ENCODE measurements at regions not wholly inside any gene's neighbourhood (a gene's known extent, or its start where the extent isn't known, plus 50 kb on each side); places are given as distances from the start of the nearest gene placed in this dataset.

- no peak overlapping the region for H3K9ac ChIP-seq (ENCODE audit: low read depth, low read length)
- DNase-seq (no peak), ATAC-seq (ENCODE audit: insufficient read depth, low read depth) (no peak)
- no peak overlapping the region for H3K4me2 ChIP-seq (ENCODE audit: insufficient read depth, low read length)
- H3K4me1 ChIP-seq (ENCODE audit: insufficient read depth, low read length) = no peaks in the 10 kb centered on the region
- no peaks in the 10 kb centered on the region for H3K27me3 ChIP-seq (ENCODE audit: insufficient read depth, low read length, poor library complexity)
- no peaks in the 10 kb centered on the region for H4K20me1 ChIP-seq (ENCODE audit: insufficient read depth, low read length)
- no peaks in the 10 kb centered on the region for H3K79me2 ChIP-seq (ENCODE audit: insufficient read depth, low read length)
- no peak for TF ChIP-seq CTCF (IDR thresholded peaks at IDR 0.05; ENCODE audit: borderline replicate concordance, extremely low read depth, low read length, poor library complexity, severe bottlenecking)
- no peak for TF ChIP-seq EZH2 (IDR thresholded peaks at IDR 0.05; ENCODE audit: borderline replicate concordance, low read depth, low read length, severe bottlenecking)
- no peaks in the 10 kb centered on the region for H3K9me3 ChIP-seq (ENCODE audit: insufficient read depth, low read length, severe bottlenecking)
- H3K4me3 ChIP-seq (ENCODE audit: low read depth in 1 of 2, low read length in 2 of 2) = no peak overlapping the region
- H3K27ac ChIP-seq (ENCODE audit: low read length) = no peak overlapping the region
- no peaks in the 10 kb centered on the region for H3K36me3 ChIP-seq (ENCODE audit: insufficient read depth, low read length)
- H2AFZ ChIP-seq (ENCODE audit: low read depth, low read length) = no peak overlapping the region
Observed at GRCh38 chr1:57530206-57530910, 106.5 kb upstream of the DAB1 start.

- no peaks in the 10 kb centered on the region for H3K36me3 ChIP-seq (ENCODE audit: insufficient read depth, low read length)
- TF ChIP-seq CTCF (IDR thresholded peaks at IDR 0.05; ENCODE audit: borderline replicate concordance, extremely low read depth, low read length, poor library complexity, severe bottlenecking) (no peak), EZH2 (IDR thresholded peaks at IDR 0.05; ENCODE audit: borderline replicate concordance, low read depth, low read length, severe bottlenecking) (no peak)
- ATAC-seq (ENCODE audit: insufficient read depth, low read depth) = no peak
- H3K9ac ChIP-seq (ENCODE audit: low read depth, low read length) = no peak overlapping the region
- H3K27ac ChIP-seq (ENCODE audit: low read length) = no peak overlapping the region
- H3K9me3 ChIP-seq (ENCODE audit: insufficient read depth, low read length, severe bottlenecking) = no peaks in the 10 kb centered on the region
- H3K27me3 ChIP-seq (ENCODE audit: insufficient read depth, low read length, poor library complexity) = no peaks in the 10 kb centered on the region
- no peak overlapping the region for H3K4me3 ChIP-seq (ENCODE audit: low read depth in 1 of 2, low read length in 2 of 2)
- H3K79me2 ChIP-seq (ENCODE audit: insufficient read depth, low read length) = no peaks in the 10 kb centered on the region
- no peak overlapping the region for H2AFZ ChIP-seq (ENCODE audit: low read depth, low read length)
- no peak overlapping the region for H3K4me2 ChIP-seq (ENCODE audit: insufficient read depth, low read length)
- no peaks in the 10 kb centered on the region for H3K4me1 ChIP-seq (ENCODE audit: insufficient read depth, low read length)
- no peaks in the 10 kb centered on the region for H4K20me1 ChIP-seq (ENCODE audit: insufficient read depth, low read length)
- no peak for DNase-seq
Observed at GRCh38 chr1:57522575-57522974, 98.7 kb upstream of the DAB1 start.

- Histone ChIP-seq H4K20me1 (ENCODE audit: insufficient read depth, low read length) (no peaks in the 10 kb centered on the region), H3K4me1 (ENCODE audit: insufficient read depth, low read length) (no peaks in the 10 kb centered on the region), H3K4me2 (ENCODE audit: insufficient read depth, low read length) (no peak overlapping the region), H3K9ac (ENCODE audit: low read depth, low read length) (no peak overlapping the region), H3K9me3 (ENCODE audit: insufficient read depth, low read length, severe bottlenecking) (no peaks in the 10 kb centered on the region), H3K79me2 (ENCODE audit: insufficient read depth, low read length) (no peaks in the 10 kb centered on the region), H3K27me3 (ENCODE audit: insufficient read depth, low read length, poor library complexity) (no peaks in the 10 kb centered on the region), H3K27ac (ENCODE audit: low read length) (no peak overlapping the region), H2AFZ (ENCODE audit: low read depth, low read length) (no peak overlapping the region), H3K4me3 (ENCODE audit: low read depth in 1 of 2, low read length in 2 of 2) (no peak overlapping the region), H3K36me3 (ENCODE audit: insufficient read depth, low read length) (no peaks in the 10 kb centered on the region)
- DNase-seq (no peak), ATAC-seq (ENCODE audit: insufficient read depth, low read depth) (no peak)
- TF ChIP-seq EZH2 (IDR thresholded peaks at IDR 0.05; ENCODE audit: borderline replicate concordance, low read depth, low read length, severe bottlenecking) = no peak
- no peak for TF ChIP-seq CTCF (IDR thresholded peaks at IDR 0.05; ENCODE audit: borderline replicate concordance, extremely low read depth, low read length, poor library complexity, severe bottlenecking)
Observed at GRCh38 chr1:57520743-57521515, 97.1 kb upstream of the DAB1 start.

All from DND-41 (cell line).